ENCODE measurements at regions not wholly inside any gene's neighbourhood (a gene's known extent, or its start where the extent isn't known, plus 50 kb on each side); places are given as distances from the start of the nearest gene placed in this dataset.

GRCh38 chr7:106415433-106415832, 130.7 kb upstream of the NAMPT start:
- DNase-seq, result no peak

GRCh38 chr7:106413446-106413845, 128.7 kb upstream of the NAMPT start:
- DNase-seq, result no peak

DNA sequence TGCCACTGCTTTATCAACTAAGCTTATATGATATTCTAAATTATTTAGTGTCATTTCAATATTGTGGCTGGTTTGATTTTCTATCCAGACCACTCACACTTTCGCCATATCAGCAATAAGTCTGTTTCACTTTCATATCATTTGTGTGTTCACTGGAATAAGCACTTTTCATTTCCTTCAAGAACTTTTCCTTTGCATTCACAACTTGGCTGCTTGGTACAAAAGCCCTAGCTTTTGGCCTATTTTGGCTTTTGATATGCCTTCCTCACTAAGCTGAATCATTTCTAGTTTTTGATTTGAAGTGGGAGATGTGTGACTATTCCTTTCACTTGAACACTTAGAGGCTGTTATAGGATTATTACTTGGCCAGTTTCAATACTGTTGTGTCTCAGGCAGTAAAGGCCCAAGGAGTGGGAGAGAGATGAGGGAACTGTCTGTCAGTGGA, 120.9 kb upstream of the NAMPT start:
- DNase-seq, result no peak

DNA sequence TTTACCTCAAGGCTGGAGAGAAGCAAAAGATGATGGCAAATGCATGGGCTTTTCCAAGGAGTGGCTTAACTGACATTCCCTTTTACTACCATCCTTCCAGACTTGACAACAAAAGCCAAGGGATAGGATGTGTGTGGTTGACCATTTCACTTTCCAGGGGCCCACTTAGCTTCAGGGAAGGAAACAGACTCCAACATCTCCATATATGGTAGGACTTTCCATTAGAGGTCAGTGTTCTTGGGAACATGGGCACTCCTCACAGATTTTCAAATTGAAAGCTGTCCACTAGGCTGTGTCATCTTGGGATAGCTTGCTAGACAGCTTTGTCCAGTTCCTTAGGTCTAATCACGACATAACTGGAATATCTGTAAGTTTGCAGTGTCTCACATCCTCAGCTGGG, 118.1 kb upstream of the NAMPT start:
- no peak for DNase-seq

DNA sequence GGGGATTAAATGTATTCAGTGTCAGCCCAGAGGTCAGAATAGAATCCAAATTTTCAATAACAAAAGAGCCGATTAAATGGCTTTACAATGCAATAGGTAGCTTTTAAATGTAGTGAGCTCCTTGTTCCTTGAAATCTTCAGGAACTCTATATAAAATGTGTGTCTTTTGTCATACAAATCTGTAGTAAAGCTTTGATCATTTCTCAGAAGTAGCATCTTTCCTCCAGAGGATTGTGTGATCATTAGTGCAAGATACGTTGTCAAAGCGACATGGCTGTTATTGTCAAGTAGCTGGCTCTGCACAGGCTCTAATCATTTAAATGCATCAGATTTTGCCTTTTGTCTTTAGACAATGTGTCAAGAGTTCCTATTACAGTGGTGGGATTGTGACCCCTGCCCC, 116.1 kb upstream of the NAMPT start:
- no peak for DNase-seq

- DNase-seq, result no peak
Observed at GRCh38 chr7:106398786-106399185, 114.0 kb upstream of the NAMPT start.

GRCh38 chr7:106397994-106398393, 113.2 kb upstream of the NAMPT start:
- no peak for DNase-seq

- DNase-seq, result no peak
Observed at GRCh38 chr7:106394526-106394925, 109.7 kb upstream of the NAMPT start.

- no peak for DNase-seq
Observed at GRCh38 chr7:106393564-106394251, 108.9 kb upstream of the NAMPT start.

DNA sequence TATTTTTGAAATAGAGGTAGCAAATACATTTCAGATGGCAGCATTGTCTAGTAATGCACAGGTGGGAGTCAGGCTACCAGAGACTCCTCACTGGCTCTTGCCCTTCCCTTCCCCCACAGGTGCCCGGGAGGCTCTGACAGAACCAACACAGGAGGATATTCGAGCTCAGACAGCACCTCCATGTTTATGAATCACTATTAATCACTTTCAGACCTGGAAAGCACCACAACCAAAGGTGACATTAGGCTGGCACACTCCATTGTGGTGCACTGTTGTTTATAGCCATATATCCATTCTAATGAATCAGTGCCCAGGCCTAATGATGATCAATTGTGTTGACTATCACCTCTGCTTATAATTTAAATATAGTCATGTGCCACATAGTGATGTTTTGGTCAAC, 107.8 kb upstream of the NAMPT start:
- no peak for DNase-seq

GRCh38 chr7:106392144-106392543, 107.4 kb upstream of the NAMPT start:
- DNase-seq, result no peak

DNA sequence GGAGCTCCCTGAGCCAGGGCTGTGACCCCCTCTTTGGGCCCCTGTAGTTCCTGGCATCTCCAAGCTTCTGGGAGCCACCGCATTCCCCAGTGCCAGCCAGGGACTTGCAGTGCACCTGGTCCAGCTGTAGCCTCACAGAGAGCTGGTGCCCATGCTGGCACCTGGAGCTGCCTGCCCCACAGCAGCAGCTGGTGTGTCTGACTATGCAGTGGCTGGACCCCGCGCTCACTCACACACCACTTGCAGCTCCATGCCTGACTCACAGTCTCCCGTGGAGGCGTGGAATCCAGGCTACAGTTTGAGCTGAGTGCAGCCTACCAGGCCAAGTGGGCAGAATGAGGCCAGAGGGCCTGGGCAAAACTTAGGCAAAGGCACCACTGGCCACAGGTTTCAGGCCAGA, 102.2 kb upstream of the NAMPT start:
- no peak for DNase-seq

GRCh38 chr7:106384373-106384772, 99.6 kb upstream of the NAMPT start:
- no peak for DNase-seq

GRCh38 chr7:106382929-106383328, 98.1 kb upstream of the NAMPT start:
- no peak for DNase-seq

DNA sequence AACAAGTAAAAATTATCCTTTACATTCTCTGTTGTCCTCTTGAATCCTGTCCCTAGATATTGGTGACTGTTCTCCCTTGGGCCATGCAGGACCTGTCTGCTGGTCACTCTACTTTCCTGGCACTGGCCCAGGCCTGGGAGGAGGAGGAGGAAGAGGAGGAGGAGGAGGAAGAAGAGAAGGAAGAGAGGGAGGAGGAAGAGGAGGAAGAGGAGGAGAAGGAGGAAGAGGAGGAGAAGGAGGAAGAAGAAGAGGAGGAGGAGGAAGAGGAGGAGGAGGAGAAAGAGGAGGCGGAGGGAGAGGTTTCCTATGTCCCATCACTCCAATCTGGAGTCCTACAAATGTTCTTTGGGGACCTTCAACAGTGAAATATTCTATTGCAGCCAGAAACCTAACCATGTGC, 97.3 kb upstream of the NAMPT start:
- no peak for DNase-seq

- DNase-seq, result no peak
Observed at GRCh38 chr7:106381252-106381651, 96.5 kb upstream of the NAMPT start.

DNA sequence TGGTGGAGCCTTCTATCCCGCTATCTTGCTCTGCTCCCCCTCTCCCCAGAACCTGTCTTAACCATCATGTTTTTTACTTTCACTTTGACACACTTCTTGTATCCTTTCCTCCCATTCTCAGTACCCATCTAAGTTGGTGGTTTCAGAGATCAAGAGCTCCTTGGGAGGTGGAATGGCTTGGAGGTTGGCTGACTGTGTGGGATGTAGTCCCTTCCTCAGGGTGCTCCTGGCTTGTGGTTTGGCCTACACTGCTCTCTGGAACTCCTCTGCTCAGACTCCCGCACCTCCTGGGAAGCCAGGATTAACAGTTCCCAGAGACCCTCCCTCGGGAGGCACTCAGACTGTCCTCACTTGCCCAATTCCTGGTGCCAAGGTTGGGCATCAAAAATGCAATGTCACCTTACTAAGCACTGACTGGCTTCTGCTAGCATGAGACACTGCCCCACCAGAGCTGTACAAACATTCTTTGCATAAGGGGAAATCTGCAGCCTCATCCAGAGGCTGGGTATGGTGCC, 93.1 kb upstream of the NAMPT start:
- no peak for DNase-seq

- DNase-seq, result no peak
Observed at GRCh38 chr7:106376026-106376799, 91.4 kb upstream of the NAMPT start.

- DNase-seq, result no peak
Observed at GRCh38 chr7:106375499-106375898, 90.7 kb upstream of the NAMPT start.

- DNase-seq, result no peak
Observed at GRCh38 chr7:106374437-106374836, 89.7 kb upstream of the NAMPT start.

GRCh38 chr7:106372595-106373318, 88.0 kb upstream of the NAMPT start:
- DNase-seq, result no peak

GRCh38 chr7:106372126-106372525, 87.3 kb upstream of the NAMPT start:
- no peak for DNase-seq

DNA sequence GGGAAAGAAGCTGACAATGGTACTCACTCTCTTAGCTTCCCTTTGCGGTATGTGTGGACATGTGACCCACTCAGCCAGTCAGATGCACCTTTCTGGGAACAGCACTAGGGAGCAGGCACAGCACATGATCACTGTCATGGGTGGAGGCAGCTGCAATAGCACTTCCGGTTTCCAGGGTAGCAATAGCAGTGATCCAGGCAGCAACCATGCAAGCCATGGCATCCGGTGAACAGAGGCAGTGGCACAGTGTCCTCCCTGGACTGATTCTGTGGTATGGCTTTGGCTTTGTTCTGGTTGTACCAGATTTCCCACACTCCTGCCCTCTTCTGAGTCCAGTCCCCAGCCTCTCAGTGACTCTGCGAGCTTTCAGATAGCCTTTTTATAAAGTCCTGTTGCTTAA, 86.8 kb upstream of the NAMPT start:
- DNase-seq, result no peak

DNA sequence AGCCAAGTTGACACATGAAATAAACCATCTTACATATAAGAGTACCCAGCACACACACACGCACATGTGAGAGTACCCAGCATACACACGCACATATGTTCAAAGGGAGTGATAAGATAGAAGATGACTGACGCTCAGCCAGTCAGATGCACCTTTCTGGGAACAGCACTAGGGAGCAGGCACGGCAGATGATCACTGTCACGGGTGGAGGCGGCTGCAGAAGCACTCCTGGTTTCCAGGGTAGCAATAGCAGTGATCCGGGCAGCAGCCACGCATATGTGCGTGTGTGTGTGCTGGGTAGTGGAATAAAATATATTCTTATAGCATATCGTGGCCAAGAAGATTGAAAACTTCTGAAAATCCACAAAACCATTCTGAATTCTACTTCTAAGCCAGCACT, 85.8 kb upstream of the NAMPT start:
- no peak for DNase-seq
